GM12892 (cell line): ENCODE measurements at regions not wholly inside any gene's neighbourhood (a gene's known extent, or its start where the extent isn't known, plus 50 kb on each side); places are given as distances from the start of the nearest gene placed in this dataset.

Experiments used
- DNase-seq: peaks from one replicate; pipeline ENCODE4 v3.0.0; 2011; ENCODE audit not compliant: insufficient read length
- FAIRE-seq: peaks from 2 replicates; lab custom pipeline; 2011; peaks lifted over from hg19 to GRCh38; lab: Jason Lieb, UNC
- POLR2A ChIP-seq: IDR thresholded peaks from 2 replicates; pipeline ENCODE4 v1.6.1; 2011; ENCODE audit warnings: low read depth, low read length, control low read depth
- POLR2AphosphoS5 ChIP-seq: IDR thresholded peaks from 2 replicates; pipeline ENCODE4 v1.6.1; 2011; ENCODE audit warnings: low read depth, low read length, control low read depth
- TAF1 ChIP-seq: IDR thresholded peaks from 2 replicates; pipeline ENCODE4 v1.6.1; 2011; ENCODE audit warnings: low read depth, mild to moderate bottlenecking, control low read depth, low read length, borderline replicate concordance

DNA sequence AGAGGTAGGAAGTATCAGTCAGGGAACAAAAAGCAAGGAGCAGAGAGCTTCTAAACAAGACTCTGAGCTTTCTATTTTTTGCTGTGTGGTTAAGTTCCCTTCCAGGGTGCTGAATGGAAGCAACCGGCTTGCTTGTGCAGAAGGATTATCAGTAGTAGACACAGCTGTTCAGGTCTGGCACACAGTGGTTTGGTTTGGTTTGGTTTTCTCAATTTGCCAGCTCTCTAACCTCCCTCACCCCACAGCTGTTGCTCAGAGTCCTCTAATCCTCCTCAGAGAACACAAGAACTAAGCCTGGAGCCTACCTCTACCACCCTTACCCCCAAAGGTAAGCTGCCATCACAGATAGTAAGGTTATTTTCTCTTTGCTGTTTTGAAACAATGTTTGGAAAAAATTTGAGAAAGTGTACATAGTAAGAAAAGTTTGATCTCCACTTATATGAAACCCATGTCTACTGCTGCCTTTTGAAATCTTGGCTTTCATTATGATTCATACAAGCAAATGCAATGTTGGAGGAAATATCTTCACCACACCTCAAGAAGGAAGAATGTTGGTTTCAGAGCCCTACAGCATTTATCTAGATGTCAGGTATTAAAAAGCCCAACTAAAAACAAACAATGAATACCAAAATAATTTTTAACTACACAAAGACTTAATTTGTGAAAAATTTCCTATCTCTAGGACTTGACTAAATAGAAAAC lies 255.3 kb downstream of the NR4A2 start:
- FAIRE-seq: no peak
- TF ChIP-seq POLR2AphosphoS5 (no peak), TAF1 (no peak), POLR2A (no peak)
- no peak for DNase-seq

DNA sequence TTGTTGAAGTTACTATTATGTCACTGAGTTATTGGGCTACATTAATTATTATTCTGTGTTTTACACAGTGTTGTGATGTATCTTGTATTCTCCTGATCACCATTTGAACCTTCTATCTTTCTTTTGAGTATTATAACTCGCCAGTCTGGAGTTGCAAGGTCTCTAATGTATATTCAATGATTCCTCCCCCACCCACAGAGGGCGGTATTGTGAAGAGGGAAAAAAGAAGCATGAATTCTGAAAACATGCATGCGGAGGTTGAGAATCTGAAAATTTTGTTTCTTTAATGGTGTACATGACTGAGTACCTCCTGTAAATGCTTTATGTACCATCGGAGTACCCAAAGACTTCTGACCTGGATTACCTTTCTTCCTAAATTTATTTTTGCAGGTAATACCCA lies 266.6 kb downstream of the NR4A2 start:
- FAIRE-seq: no peak
- no peak for DNase-seq
- no peak for TF ChIP-seq POLR2AphosphoS5

DNA sequence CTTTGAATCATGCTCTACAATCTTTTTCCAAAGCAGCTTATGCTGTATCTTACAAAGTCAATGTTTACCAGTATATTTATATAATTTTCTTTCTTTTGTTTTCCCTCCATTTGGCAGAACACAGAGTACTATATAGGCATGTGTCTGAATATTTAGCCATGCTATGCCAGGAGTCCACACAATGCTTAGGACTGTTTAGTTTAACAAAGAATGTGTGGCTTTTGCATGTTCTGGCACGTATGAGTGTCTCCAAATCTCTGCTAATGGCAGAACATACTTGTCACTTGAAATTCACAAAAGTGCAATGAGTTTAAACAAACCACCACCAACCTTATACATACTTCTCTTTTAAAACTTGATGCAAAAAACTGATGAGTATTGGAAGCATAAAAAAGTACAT lies 268.0 kb downstream of the NR4A2 start:
- no peak for FAIRE-seq
- TF ChIP-seq TAF1: no peak
- no peak for TF ChIP-seq POLR2A
- TF ChIP-seq POLR2AphosphoS5: no peak
- DNase-seq: no peak

DNA sequence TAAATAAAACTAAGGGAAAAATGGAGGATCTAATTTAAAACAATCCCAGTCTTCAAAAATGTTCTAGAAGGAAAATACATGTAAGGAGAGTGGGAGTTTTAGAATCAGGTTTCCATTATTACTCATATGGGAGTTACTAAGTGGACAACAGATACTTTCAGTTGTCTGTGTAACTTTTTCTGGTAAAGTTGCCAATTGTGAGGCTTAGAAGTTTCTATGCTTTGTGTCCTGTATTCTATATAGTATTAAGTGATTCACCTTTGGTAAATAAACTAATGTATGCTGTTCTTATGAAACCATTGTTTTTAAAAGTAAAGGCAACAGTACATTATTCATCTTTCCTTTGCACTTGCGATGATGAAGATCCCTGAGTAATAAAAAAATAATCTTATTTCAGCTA lies 274.9 kb downstream of the NR4A2 start:
- FAIRE-seq: no peak
- TF ChIP-seq TAF1: no peak
- no peak for TF ChIP-seq POLR2AphosphoS5
- TF ChIP-seq POLR2A: no peak
- no peak for DNase-seq

DNA sequence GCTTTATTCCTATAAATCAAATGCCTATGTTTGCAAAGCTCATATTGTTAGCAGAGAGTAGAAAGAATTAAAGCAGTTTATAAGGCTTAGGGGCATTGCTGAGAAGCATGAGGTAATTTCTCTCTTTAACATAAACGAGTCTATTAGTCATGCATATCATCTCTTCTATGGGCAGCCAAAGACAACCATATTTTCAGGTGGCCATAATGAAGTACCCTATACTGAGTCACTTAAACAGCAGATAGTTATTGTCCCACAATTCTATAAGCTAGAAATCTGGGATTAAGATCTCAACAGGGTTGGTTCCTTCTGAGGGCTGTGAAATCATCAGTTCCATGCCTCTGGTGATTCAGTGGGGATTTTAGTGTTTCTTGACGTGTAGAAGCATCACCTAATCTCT lies 277.5 kb downstream of the NR4A2 start:
- FAIRE-seq (no peak), DNase-seq (no peak)
- no peak for TF ChIP-seq TAF1
- TF ChIP-seq POLR2A: no peak
- TF ChIP-seq POLR2AphosphoS5: no peak

DNA sequence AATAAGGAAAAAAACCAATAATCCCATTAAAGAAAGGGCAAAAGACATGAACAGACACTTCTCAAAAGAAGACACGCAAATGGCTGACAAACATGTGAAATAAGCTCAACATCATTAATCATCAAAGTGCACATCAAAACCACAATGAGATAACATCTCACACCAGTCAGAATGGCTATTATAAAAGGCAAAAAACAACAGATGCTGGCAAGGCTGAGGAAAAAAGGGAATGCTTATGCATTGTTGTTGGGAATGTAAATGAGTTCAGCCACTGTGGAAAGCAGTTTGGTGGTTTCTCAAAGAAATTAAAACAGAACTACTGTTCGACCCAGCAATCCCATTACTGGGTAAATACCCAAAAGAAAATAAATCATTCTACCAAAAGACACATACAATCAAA lies 285.6 kb downstream of the NR4A2 start:
- DNase-seq: no peak
- TF ChIP-seq POLR2A (no peak), TAF1 (no peak), POLR2AphosphoS5 (no peak)
- FAIRE-seq: no peak

DNA sequence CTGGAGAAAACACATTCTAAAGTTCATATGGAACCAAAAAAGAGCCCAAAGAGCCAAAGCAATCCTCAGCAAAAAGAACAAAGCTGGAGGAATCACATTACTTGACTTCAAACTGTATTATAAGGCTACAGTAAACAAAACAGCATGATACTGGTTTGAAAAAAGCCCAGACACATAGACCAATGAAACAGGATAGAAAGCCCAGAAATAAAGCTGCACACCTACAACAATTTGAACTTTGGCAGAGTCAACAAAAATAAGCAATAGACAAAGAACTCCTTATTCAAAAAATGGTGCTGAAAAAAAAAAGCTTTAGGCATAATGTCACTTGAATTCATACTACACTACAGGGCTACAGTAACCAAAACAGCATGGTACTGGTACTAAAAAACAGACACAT lies 289.6 kb downstream of the NR4A2 start:
- no peak for TF ChIP-seq TAF1
- no peak for TF ChIP-seq POLR2AphosphoS5
- no peak for TF ChIP-seq POLR2A
- no peak for DNase-seq

DNA sequence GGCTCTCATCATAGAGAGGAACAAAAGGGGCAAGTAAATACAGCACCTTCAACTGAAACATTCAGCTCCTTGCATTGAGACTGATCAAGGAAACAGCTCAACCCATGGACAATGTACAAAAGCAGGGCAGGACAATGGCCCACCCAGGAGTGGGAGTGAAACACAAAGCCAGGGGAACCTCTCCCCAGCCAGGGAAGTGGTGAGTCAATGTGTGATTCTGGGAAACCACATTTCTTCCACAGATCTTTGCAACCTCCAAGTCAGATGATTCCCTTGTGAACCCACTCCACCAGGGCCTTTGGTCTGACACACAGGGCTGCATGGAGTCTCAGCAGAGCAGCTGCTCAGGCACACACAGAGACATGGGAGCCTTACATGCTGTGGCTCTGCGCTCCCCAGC lies 294.5 kb downstream of the NR4A2 start:
- FAIRE-seq: no peak
- TF ChIP-seq POLR2A (no peak), TAF1 (no peak), POLR2AphosphoS5 (no peak)
- DNase-seq: no peak

More for the DNA sequence above, 289.6 kb downstream of the NR4A2 start:
- FAIRE-seq: no peak

DNA sequence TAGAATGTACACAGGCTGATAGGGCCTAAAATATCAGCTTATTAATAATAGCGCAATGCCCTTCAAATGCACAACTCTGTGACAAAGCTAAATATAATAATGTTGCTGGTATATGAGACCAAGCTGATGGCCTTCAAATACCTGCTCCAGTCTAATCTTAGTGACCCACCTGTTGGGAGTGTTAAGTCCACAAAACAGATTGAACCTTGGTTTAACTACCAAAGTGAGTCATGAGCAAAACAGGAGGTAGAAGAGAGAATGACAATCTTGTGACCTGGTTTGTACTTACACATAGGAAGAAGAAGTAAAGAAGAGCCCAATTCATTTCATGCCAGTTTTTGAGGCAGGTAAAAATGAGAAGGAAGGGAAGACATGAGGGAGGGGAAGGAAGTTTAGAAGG lies 295.0 kb downstream of the NR4A2 start:
- DNase-seq: no peak
- TF ChIP-seq TAF1 (no peak), POLR2AphosphoS5 (no peak), POLR2A (no peak)
- no peak for FAIRE-seq

DNA sequence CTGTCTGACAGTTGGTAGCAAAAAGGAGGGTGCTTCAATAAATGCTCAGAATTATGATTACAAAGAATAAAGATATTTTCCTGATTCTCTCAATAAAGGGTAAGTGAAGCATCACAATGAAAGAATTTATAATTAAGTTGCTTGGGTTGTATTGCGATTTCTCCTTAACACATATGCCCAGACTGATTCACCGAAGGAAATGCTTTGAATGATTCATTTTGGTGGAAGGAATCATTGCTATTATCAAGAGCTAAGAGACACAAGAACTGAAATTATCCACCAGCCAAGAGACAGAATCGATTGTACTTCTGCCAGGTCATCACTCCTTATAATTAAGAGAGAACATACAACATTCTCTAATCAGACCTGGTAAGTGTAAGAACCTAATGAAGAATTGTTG lies 301.4 kb downstream of the NR4A2 start:
- FAIRE-seq: no peak
- no peak for TF ChIP-seq TAF1
- no peak for TF ChIP-seq POLR2AphosphoS5
- no peak for TF ChIP-seq POLR2A
- no peak for DNase-seq

DNA sequence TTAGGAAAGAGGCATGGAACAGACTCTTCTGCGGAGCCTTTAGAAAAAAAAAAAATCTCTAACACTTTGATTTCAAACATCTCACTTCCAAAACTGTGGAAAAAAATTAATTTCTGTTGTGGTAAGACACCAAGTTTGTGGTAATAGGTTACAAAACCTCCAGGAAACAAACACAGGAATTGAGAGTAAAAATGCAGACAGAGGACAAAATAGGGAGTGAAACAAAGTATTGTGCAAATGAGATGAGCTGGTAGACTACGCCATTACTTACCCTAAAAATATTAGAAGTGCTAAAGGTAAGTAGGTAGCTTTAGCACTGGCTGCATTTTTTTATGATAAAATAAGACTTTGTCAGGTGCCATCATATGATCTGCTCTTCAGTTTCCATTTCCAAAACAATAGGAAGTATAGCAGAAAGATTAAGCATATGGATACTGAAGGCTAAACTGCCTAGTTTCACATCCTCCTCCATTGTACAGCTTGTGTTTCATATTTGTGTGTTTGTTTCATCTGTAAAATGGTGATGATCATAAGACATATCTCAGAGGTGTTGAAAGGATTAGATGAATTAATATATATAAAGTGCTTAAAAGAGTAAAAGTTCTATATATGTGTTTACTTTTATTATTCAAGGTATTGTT lies 309.2 kb downstream of the NR4A2 start:
- TF ChIP-seq POLR2A (no peak), POLR2AphosphoS5 (no peak), TAF1 (no peak)
- DNase-seq (no peak), FAIRE-seq (no peak)

DNA sequence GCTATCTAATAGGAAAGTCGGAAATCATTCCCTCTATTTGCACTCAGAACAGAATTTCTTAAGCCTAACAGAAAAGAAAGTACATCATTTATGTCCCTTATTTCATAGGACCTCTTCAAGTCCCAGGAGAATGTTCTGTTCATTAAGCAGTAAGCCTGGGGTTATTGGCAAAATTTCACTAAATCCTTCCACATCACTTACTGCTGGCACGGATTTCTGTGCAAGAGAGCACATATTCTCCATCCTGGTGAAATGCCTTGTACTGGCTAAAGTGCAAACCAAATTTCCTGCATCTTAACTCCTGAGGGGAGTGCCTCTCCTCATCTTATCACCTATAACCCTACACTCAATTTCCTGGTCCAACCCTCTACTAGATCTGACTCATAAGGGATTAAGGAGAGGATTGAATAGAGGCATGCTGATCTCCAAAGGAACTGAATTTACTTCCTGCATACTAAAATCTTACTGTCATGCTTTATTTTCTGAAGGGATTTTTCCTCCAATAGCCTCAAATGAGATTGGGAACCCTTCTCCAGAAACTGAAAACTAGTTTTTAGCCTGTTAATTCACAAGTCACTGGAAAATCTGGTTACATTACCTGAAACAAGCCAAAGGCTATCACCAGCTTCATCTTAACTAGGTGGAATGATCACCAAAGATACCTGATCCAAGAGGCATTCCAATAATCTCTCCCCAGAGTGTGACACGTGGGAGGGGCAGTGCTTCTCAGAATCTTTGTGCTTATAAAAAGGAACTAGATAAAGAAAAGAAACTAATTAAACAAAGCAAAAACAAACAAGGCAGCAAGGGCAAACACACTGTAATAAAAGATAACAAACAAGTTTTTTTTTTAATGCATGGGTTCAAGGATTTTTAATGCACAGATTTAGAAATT lies 311.1 kb downstream of the NR4A2 start:
- TF ChIP-seq POLR2AphosphoS5 (no peak), POLR2A (no peak), TAF1 (no peak)
- FAIRE-seq: no peak
- DNase-seq: no peak

DNA sequence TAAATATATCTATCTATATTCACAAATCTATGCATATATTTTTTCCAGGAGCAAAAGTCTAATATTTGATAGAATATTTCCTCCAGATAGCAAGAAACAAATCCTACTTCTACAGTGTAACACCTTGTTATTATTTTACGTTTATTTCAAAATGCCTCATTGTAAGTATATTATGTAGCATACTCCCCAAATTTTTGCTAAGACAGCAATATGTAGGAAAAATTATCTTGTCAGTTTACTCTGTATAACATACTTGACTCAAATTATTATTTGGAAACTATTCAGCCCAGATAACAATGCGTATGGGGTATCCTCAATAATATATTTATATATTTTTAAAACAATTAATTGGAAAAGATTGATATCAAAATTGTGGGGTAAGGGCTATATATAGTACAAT lies 313.2 kb downstream of the NR4A2 start:
- TF ChIP-seq POLR2AphosphoS5 (no peak), TAF1 (no peak), POLR2A (no peak)
- no peak for FAIRE-seq
- DNase-seq: no peak
